Activated T-cell treated with anti-CD3 and anti-CD28 coated beads, Interleukin-2, amount 50 U/mL, for 48 hours (primary cell): ENCODE measurements at regions not wholly inside any gene's neighbourhood (a gene's known extent, or its start where the extent isn't known, plus 50 kb on each side); places are given as distances from the start of the nearest gene placed in this dataset.

Experiments used
- DNase-seq, 2 experiments: peaks; one replicate each; pipeline ENCODE4 v3.0.0-alpha.2; 2020

GRCh38 chr12:115492553-115492952 is 784.9 kb downstream of the MED13L start:
- no peak for DNase-seq

- DNase-seq: no peak
Observed at GRCh38 chr12:115491511-115492250, 785.8 kb downstream of the MED13L start.

DNA sequence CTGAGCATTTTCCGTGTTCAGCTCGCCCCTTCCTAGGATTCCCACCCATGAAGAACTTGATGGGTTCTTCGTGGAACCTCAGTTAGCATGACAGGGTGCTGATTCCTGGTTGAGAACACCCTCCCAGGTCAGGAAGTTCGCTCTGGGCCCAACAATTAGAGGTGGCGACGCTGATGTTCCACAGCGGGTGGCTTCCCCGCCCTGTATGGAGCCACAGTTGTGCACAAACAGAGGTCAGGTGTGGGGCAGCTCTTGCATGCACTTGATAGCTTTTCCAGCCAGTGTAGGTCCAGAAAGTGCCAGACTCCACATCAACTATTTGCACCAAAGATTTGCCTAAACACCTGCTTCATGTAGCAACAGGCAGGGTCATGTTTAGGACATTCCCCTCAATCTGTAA is 788.2 kb downstream of the MED13L start:
- DNase-seq: no peak

- no peak for DNase-seq
Observed at GRCh38 chr12:115485967-115486366, 791.5 kb downstream of the MED13L start.

DNA sequence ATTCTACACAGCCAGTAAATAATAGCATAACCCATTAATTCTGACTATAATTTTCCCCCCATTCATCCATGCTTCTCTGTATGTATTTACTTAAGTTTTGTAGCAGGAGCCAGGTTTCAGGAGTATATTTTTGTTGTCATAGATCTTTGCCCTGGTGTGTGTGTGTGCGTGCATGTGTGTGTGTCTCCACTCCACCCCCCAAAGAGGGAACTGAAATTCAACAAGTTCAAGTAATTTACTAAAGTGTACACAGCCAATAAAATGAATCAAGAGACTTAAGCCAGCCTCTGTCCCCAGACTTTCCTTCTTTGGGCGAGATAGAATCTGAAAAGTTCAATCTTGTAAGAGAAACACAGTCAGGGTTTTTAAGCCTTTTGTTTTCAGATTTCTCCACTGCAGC is 792.0 kb downstream of the MED13L start:
- DNase-seq: no peak

- no peak for DNase-seq
Observed at GRCh38 chr12:115482943-115483342, 794.5 kb downstream of the MED13L start.

DNA sequence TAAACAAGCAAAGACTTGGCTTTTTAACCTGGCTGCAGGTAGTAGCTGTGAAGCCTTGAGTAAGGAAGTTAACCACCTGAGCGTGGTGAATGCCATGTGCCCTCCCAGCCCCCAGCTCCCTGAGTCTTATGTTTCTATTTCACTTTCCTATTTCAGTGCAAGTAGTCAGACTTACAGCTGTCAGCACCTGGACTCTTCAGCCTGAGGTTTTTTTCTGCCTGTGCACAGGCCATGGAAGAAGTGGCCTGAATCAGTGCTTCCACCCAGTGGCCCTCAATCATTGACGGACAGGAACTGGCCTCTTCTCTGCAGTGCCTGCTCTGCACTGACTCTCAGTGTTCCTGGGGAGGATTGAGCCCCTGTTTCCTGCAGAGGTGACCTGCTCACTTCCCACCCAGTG is 796.4 kb downstream of the MED13L start:
- no peak for DNase-seq

- DNase-seq: no peak
Observed at GRCh38 chr12:115478505-115478904, 794.5 kb upstream of the TBX3 start.

GRCh38 chr12:115474539-115475353 is 790.8 kb upstream of the TBX3 start:
- no peak for DNase-seq

DNA sequence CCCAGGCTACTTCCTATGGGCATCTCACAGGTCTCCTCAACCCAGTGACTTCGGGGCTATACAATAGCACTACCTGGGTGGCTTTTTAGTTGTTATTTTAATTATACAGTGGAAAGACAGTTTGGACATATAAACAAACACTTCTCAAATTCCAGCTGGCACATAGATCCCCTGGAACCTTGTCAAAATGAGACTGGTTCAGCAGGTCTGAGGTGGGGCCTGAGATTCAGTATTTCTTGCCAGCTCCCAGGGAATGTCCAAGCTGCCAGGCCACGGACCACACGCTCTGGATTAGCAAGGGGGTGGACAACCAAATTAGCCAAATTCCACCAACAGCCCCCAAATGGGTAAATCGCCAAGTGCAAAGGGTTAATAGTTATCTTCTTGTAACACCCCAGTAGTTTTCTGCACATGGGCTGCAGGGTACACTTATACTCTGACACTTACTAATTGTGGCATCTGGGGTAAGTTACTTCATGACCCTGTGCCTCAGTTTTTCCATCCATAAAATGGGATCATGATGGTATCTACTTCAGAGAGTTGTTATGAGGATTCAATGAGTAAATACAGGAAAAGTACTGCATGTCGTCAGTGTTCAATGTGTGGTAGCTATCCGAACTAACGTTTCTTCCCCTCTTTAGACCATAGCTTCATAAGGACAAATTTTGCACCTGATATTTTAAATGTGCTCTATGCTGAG is 789.4 kb upstream of the TBX3 start:
- no peak for DNase-seq

DNA sequence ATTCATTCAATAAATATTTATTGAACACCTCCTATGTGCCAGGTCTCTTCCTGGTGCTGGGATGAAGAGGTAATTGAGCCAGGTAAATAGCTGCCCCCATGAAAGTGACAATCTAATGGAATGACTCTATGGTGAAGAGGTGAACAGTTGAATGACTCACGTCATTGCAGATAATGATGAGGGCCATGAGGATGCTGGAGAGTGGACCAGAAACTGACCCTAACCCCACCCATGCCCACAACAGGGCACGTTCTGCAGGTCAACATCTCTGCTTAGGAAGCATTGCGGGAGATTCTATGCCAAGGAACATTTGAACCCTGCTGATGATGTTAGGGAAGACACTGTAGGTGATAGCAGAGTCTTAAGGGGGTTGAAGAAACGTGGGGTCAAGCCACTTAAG is 788.9 kb upstream of the TBX3 start:
- no peak for DNase-seq

- no peak for DNase-seq
Observed at GRCh38 chr12:115470977-115471376, 787.0 kb upstream of the TBX3 start.

DNA sequence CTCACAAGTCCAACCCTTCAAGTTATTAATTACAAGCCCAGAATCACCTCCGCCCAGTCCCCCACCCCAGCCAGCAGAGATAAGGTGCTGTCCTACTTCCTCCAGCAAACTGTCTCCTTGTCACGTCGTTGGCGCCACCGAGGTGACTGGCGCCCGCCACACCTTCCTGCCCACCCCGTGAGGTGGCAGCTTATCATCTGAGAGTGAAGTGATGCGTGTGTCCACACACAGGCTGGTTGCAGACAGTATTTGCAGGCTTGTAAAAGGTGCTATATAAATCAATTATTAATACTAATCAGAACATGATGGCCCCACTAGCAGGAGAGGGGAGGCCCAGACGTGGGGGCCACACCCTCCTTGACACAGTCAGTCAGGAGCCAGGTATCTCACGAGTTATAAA is 786.6 kb upstream of the TBX3 start:
- no peak for DNase-seq

GRCh38 chr12:115468087-115468510 is 784.1 kb upstream of the TBX3 start:
- DNase-seq: no peak

GRCh38 chr12:115467531-115467930 is 783.6 kb upstream of the TBX3 start:
- no peak for DNase-seq

DNA sequence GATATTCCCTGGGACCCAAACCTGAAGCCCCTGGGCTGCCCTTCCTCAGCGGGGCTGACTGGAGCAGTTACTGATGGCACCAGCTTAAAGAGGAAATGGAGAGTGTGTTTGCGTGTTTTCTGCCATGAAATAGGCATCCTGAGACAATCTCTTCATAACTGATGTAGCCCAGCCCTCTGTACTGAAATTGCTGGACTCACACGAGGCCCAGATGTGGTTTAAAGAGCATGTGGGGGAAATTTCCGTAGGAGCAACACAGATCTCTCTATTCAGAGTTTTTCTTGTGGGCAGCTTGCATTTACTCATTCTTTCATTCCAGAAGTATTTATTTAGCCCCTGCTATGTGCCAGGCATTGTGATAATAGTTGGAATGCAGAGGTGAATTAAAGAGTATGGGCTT is 782.1 kb upstream of the TBX3 start:
- DNase-seq: no peak

DNA sequence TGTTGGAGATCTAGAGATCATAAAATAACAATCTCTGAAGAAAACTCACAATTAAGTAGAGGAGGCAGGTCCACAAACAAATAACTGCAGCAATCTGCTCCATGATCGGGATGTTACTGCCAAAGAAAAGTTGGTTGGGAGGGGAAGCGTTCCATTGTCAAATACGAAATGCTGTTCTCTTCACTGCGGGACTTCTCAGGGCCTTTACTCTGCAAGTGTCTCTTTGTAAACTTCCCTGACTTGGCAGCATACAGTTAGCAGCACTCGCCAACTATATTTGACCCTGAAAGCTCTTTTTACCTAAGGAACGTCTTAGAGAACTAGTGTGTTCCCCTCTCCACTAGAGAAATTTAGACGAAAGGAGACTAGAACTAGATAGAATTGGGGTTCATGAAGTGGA is 780.7 kb upstream of the TBX3 start:
- no peak for DNase-seq

- DNase-seq: no peak
Observed at GRCh38 chr12:115464111-115464581, 780.2 kb upstream of the TBX3 start.

- no peak for DNase-seq
Observed at GRCh38 chr12:115461401-115461800, 777.4 kb upstream of the TBX3 start.

- no peak for DNase-seq
Observed at GRCh38 chr12:115457798-115458197, 773.8 kb upstream of the TBX3 start.

DNA sequence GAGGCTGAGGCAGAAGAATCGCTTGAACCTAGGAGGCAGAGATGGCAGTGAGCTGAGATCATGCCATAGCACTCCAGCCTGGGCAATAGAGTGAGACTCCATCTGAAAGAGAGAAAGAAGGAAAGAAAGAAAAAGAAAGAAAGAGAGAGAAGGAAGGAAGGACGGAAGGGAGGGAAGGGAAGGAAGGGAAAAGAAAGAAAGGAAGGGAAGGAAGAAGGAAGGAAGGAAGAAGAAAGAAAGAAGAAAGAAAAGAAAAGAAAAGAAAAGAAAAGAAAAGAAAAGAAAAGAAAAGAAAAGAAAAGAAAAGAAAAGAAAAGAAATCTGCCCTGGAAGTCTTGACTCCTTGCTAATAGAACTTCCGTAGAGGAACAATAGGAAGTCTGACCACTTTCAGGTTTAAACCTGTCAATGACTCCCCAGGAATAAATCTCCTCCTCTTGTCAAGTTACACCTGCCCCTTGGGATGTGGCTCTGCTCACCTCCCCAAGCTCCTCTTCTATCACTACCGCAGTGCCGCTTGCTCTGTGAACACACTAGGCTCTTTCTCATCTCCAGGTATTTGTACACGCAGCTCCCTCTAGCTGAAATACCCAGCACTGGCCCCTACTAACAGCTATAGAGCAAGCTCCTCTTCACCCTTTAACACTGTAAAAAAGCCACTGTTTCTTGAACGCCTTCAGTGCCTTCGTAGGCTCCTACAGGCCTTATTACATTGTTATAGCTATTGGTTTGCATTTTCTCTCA is 773.1 kb upstream of the TBX3 start:
- DNase-seq: no peak

GRCh38 chr12:115455268-115455681 is 771.3 kb upstream of the TBX3 start:
- no peak for DNase-seq

GRCh38 chr12:115452751-115453281 is 768.8 kb upstream of the TBX3 start:
- DNase-seq: no peak
